WERI-Rb-1 (cell line): ENCODE measurements at regions not wholly inside any gene's neighbourhood (a gene's known extent, or its start where the extent isn't known, plus 50 kb on each side); places are given as distances from the start of the nearest gene placed in this dataset.

Experiments
- DNase-seq: peaks from one replicate; pipeline ENCODE4 v3.0.0-alpha.2; 2020
- H3K27ac ChIP-seq: fragments of 250-450 bp; sonication (Bioruptor Pico); 2 replicates; pipeline ENCODE4 v1.5.1; 2020; ENCODE audit warnings: mild to moderate bottlenecking, moderate library complexity
- H3K27me3 ChIP-seq: fragments of 250-450 bp; sonication (Bioruptor Pico); 2 replicates; pipeline ENCODE4 v1.5.1; 2021; ENCODE audit warnings: mild to moderate bottlenecking, low read depth, moderate library complexity; ENCODE audit not compliant: insufficient read depth, severe bottlenecking
- H3K36me3 ChIP-seq: fragments of 250-450 bp; sonication (Bioruptor Pico); 2 replicates; pipeline ENCODE4 v1.5.1; 2020; ENCODE audit warnings: mild to moderate bottlenecking, moderate library complexity
- H3K4me3 ChIP-seq: 2 replicates; pipeline ENCODE4 v1.5.1; 2011; ENCODE audit warnings: low read depth, mild to moderate bottlenecking, control low read depth, low read length
- H3K9me3 ChIP-seq: fragments of 250-450 bp; sonication (Bioruptor Pico); 2 replicates; pipeline ENCODE4 v1.5.1; 2021; ENCODE audit warnings: mild to moderate bottlenecking, moderate library complexity; ENCODE audit not compliant: severe bottlenecking
- CTCF ChIP-seq: IDR thresholded peaks from 2 replicates; pipeline ENCODE4 v1.5.1; 2011; ENCODE audit warnings: low read depth, mild to moderate bottlenecking, control low read depth, inconsistent platforms, low read length

DNA sequence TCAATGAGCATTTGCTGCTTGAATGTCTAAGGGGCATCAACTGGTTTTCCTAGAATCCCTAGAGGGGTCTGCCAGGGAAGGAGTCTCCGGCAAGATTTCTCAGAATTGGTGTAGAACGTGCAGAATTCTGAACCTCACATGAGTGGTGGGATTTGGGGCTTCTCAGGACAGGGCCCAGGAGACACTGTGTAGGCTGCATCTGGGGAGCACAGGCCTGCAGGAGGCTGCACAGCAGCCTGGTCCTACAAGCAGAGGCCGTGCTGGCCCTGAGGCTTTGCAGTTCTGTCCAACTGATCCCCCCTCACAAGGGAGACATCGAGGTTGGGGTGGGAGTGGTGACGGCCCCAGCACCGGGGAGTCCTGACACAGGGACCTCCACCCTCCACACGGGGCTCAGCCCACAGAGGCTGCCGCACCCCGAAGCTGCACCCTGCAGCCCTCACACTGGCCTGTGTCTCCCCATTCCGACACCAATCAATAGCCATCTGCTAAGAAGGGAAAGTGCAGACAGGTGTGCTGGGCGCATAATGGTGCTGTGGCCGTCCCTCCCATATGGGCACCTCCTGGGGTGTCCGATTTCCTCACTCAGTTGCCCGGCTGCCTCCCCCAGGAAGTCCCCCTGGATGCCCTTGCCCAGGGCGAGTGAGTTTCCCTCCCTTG, 688.1 kb downstream of the BRD1 start:
- DNase-seq: no peak
- no peak overlapping the region for H3K27ac ChIP-seq
- no peaks in the 10 kb centered on the region for H3K36me3 ChIP-seq
- no peak overlapping the region for H3K4me3 ChIP-seq
- H3K27me3 ChIP-seq: no peaks in the 10 kb centered on the region
- no peak for TF ChIP-seq CTCF
- peaks cover 3% of the 10 kb centered on the region for H3K9me3 ChIP-seq

- Histone ChIP-seq H3K27ac (no peak overlapping the region), H3K36me3 (no peaks in the 10 kb centered on the region), H3K4me3 (no peak overlapping the region), H3K27me3 (no peaks in the 10 kb centered on the region), H3K9me3 (no peaks in the 10 kb centered on the region)
- DNase-seq: no peak
- TF ChIP-seq CTCF: no peak
Observed at GRCh38 chr22:49138250-49138790, 689.4 kb downstream of the BRD1 start.

- Histone ChIP-seq H3K27me3 (no peaks in the 10 kb centered on the region), H3K36me3 (no peaks in the 10 kb centered on the region), H3K27ac (no peak overlapping the region), H3K9me3 (no peaks in the 10 kb centered on the region), H3K4me3 (no peak overlapping the region)
- TF ChIP-seq CTCF: no peak
- DNase-seq: no peak
Observed at GRCh38 chr22:49137206-49137840, 690.4 kb downstream of the BRD1 start.

GRCh38 chr22:49136816-49137180, 690.9 kb downstream of the BRD1 start:
- Histone ChIP-seq H3K27ac (no peak overlapping the region), H3K9me3 (no peaks in the 10 kb centered on the region), H3K36me3 (no peaks in the 10 kb centered on the region), H3K27me3 (no peaks in the 10 kb centered on the region), H3K4me3 (no peak overlapping the region)
- TF ChIP-seq CTCF: no peak
- DNase-seq: no peak

GRCh38 chr22:49136041-49136815, 691.4 kb downstream of the BRD1 start:
- DNase-seq: no peak
- H3K27me3 ChIP-seq: no peaks in the 10 kb centered on the region
- no peak for TF ChIP-seq CTCF
- H3K9me3 ChIP-seq: no peaks in the 10 kb centered on the region
- H3K36me3 ChIP-seq: no peaks in the 10 kb centered on the region
- no peak overlapping the region for H3K4me3 ChIP-seq
- no peak overlapping the region for H3K27ac ChIP-seq
